HCT116 (cell line): ENCODE measurements at regions not wholly inside any gene's neighbourhood (a gene's known extent, or its start where the extent isn't known, plus 50 kb on each side); places are given as distances from the start of the nearest gene placed in this dataset.

Experiments
- ATAC-seq: fragments of 200-7000 bp; cut with Tn5 transposase; 2 replicates; pipeline ENCODE4 v1.9.1; 2020; ENCODE audit warnings: mild to moderate bottlenecking, moderate library complexity
- BruUV-seq: library from RNA; stranded (reverse); fragments of 400-500 nt; replicated peaks from 2 replicates; lab custom pipeline; 2021; lab: Mats Ljungman, UMichigan
- CTCF ChIA-PET: fragments of 300-600 bp; sonication (Branson Sonifier 250); formaldehyde crosslinking; loops from one replicate; lab custom pipeline; 2021; ENCODE audit warnings: antibody characterized with exemption; lab: Charles Lee
- POLR2A ChIA-PET: fragments of 300-600, 350-600 bp; sonication (Branson Sonifier 250); formaldehyde crosslinking; loops from one replicate; lab custom pipeline; 2021; ENCODE audit warnings: antibody characterized with exemption; lab: Charles Lee
- RAD21 ChIA-PET, 2 experiments: fragments of 300-600 bp; sonication (Branson Sonifier 250); formaldehyde crosslinking; loops; one replicate each; lab custom pipeline; 2023; ENCODE audit warnings: low total read pairs in 2 of 2; ENCODE audit not compliant: uncharacterized antibody in 2 of 2, unreplicated experiment in 2 of 2, low non-redundant PET in 1 of 2; lab: Charles Lee
- DNase-seq: peaks from one replicate; pipeline ENCODE4 v3.0.0-alpha.2; 2010; ENCODE audit warnings: low read depth, low spot score
- H2AFZ ChIP-seq: fragments of 200-600 bp; shearing (Covaris generic), sonication (generic); 2 replicates; pipeline ENCODE4 v1.6.1; 2017; ENCODE audit warnings: low read depth, mixed run types, mixed read lengths, antibody characterized with exemption, low read length; ENCODE audit not compliant: poor library complexity, severe bottlenecking
- H3K27ac ChIP-seq: 2 replicates; pipeline ENCODE4 v1.5.1; 2012; ENCODE audit warnings: low read depth, low read length
- H3K27me3 ChIP-seq: fragments of 200-600 bp; sonication (generic); 2 replicates; pipeline ENCODE4 v1.6.1; 2016; ENCODE audit warnings: mixed run types, low read length, mixed read lengths; ENCODE audit not compliant: insufficient read depth
- H3K36me3 ChIP-seq, 2 experiments: fragments of 200-500 bp in 1 of 2; fragments of 200-600 bp in 1 of 2; sonication (Bioruptor generic) in 1 of 2; sonication (generic) in 1 of 2; 2 replicates each; pipeline versions ENCODE4 v1.5.1 to v1.6.1; 2014 to 2016; ENCODE audit warnings: low read length in 2 of 2, inconsistent platforms in 1 of 2, mixed read lengths in 1 of 2, mixed run types in 1 of 2; ENCODE audit not compliant: insufficient read depth in 2 of 2, control insufficient read depth in 1 of 2
- H3K4me1 ChIP-seq, 2 experiments: fragments of 200-600 bp in 1 of 2; sonication (generic) in 1 of 2; 2 replicates each; pipeline versions ENCODE4 v1.5.1 to v1.6.1; 2012 to 2017; ENCODE audit warnings: low read length in 2 of 2, inconsistent platforms in 1 of 2, mild to moderate bottlenecking in 1 of 2, mixed read lengths in 1 of 2, mixed run types in 1 of 2, moderate library complexity in 1 of 2; ENCODE audit not compliant: insufficient read depth in 2 of 2, control insufficient read depth in 1 of 2
- H3K4me2 ChIP-seq: fragments of 200-600 bp; sonication (generic); 2 replicates; pipeline ENCODE4 v1.6.1; 2017; ENCODE audit warnings: mixed run types, low read length, mixed read lengths
- H3K4me3 ChIP-seq, 2 experiments: fragments of 200-600 bp in 1 of 2; sonication (generic) in 1 of 2; replicated peaks in 1 of 2; 2 replicates each; pipeline ENCODE4 v1.5.1; 2011 to 2016; ENCODE audit warnings: low read length in 2 of 2, control low read depth in 1 of 2, low read depth in 1 of 2, mild to moderate bottlenecking in 1 of 2, mixed read lengths in 1 of 2, mixed run types in 1 of 2
- H3K79me2 ChIP-seq: fragments of 200-600 bp; sonication (generic); 2 replicates; pipeline ENCODE4 v1.6.1; 2017; ENCODE audit warnings: mild to moderate bottlenecking, mixed run types, low read length, moderate library complexity, mixed read lengths; ENCODE audit not compliant: insufficient read depth
- H3K9ac ChIP-seq: fragments of 200-600 bp; sonication (generic); 2 replicates; pipeline ENCODE4 v1.6.1; 2016; ENCODE audit warnings: low read length, mixed read lengths
- H3K9me2 ChIP-seq: fragments of 200-600 bp; sonication (generic), shearing (Covaris generic); 2 replicates; pipeline ENCODE4 v1.6.1; 2017; ENCODE audit warnings: mixed run types, mild to moderate bottlenecking, moderate library complexity; ENCODE audit not compliant: insufficient read depth
- H3K9me3 ChIP-seq, 2 experiments: fragments of 200-500 bp in 1 of 2; fragments of 200-600 bp in 1 of 2; sonication (Bioruptor generic) in 1 of 2; sonication (generic) in 1 of 2; 2 replicates each; pipeline ENCODE4 v1.6.1; 2014 to 2017; ENCODE audit warnings: low read length in 2 of 2, mixed read lengths in 2 of 2, inconsistent platforms in 1 of 2, low read depth in 1 of 2, mild to moderate bottlenecking in 1 of 2, mixed run types in 1 of 2, moderate library complexity in 1 of 2; ENCODE audit not compliant: control insufficient read depth in 1 of 2, insufficient read depth in 1 of 2
- H4K20me1 ChIP-seq: fragments of 200-600 bp; sonication (generic), shearing (Covaris generic); 2 replicates; pipeline ENCODE4 v1.6.1; 2017; ENCODE audit warnings: mixed run types, mild to moderate bottlenecking, moderate library complexity; ENCODE audit not compliant: insufficient read depth
- CEBPB ChIP-seq: IDR thresholded peaks from 2 replicates; pipeline ENCODE4 v1.6.1; 2012; ENCODE audit warnings: low read depth
- CTCF ChIP-seq, 3 experiments: fragments of 200-600 bp in 1 of 3; sonication (generic) in 1 of 3; IDR thresholded peaks in 2 of 3; conservative IDR thresholded peaks in 1 of 3; 2 replicates each; pipeline ENCODE4 v1.5.1; 2012 to 2017; ENCODE audit warnings: low read depth in 2 of 3, low read length in 2 of 3, antibody characterized with exemption in 1 of 3, borderline replicate concordance in 1 of 3, control low read depth in 1 of 3, mild to moderate bottlenecking in 1 of 3, mixed read lengths in 1 of 3, mixed run types in 1 of 3, moderate library complexity in 1 of 3; ENCODE audit not compliant: insufficient read depth in 1 of 3
- EGR1 ChIP-seq: IDR thresholded peaks from 2 replicates; pipeline ENCODE4 v1.6.1; 2012; ENCODE audit warnings: low read depth
- EZH2phosphoT487 ChIP-seq: fragments of 200-600 bp; IDR thresholded peaks from 2 replicates; pipeline ENCODE4 v1.6.1; 2018; ENCODE audit warnings: antibody characterized with exemption, borderline replicate concordance
- FOSL1 ChIP-seq: IDR thresholded peaks from 2 replicates; pipeline ENCODE4 v1.6.1; 2012; ENCODE audit warnings: low read depth
- MAX ChIP-seq: IDR thresholded peaks from 2 replicates; pipeline ENCODE4 v1.6.1; 2012
- POLR2AphosphoS5 ChIP-seq: IDR thresholded peaks from 2 replicates; pipeline ENCODE4 v1.6.1; 2011; ENCODE audit warnings: mild to moderate bottlenecking, low read depth, low read length, moderate library complexity
- REST ChIP-seq: IDR thresholded peaks from 2 replicates; pipeline ENCODE4 v1.6.1; 2012; ENCODE audit warnings: low read depth
- SP1 ChIP-seq: IDR thresholded peaks from 2 replicates; pipeline ENCODE4 v1.6.1; 2012; ENCODE audit warnings: low read depth
- SRF ChIP-seq: IDR thresholded peaks from 2 replicates; pipeline ENCODE4 v1.6.1; 2012; ENCODE audit warnings: low read depth
- ZBTB33 ChIP-seq: IDR thresholded peaks from 2 replicates; pipeline ENCODE4 v1.6.1; 2011; ENCODE audit warnings: mild to moderate bottlenecking, low read length, moderate library complexity; ENCODE audit not compliant: insufficient replicate concordance; ENCODE audit errors: extremely low read depth
- intact Hi-C: fragments of 100-400 bp; cut with micrococcal nuclease; formaldehyde crosslinking; loops from 2 replicates; pipeline ENCODE4 v1.10.0; 2022

GRCh38 chr1:68378296-68379084 lies 71.3 kb downstream of the RPE65 start (continued):
- no peak for TF ChIP-seq CTCF (IDR thresholded peaks at IDR 0.05 in 2 of 3, conservative IDR thresholded peaks at IDR 0.05 in 1 of 3; ENCODE audit: borderline replicate concordance in 1 of 3, insufficient read depth in 1 of 3, low read depth in 2 of 3, low read length in 2 of 3)

- Histone ChIP-seq H3K4me1 (peaks cover 56 to 71% of the 10 kb centered on the region in 2 experiments), H4K20me1 (no peaks in the 10 kb centered on the region), H3K4me2 (peak overlapping the region; percentile 65), H2AFZ (no peak overlapping the region), H3K9ac (peak overlapping the region; percentile 54), H3K36me3 (no peaks in the 10 kb centered on the region), H3K79me2 (no peaks in the 10 kb centered on the region), H3K4me3 (no peak overlapping the region), H3K27me3 (no peaks in the 10 kb centered on the region), H3K9me3 (no peaks in the 10 kb centered on the region), H3K27ac (peak overlapping the region; percentile 89), H3K9me2 (no peaks in the 10 kb centered on the region)
- CTCF ChIA-PET, result interaction anchor here (3.4 kb wide), 1 partner anchor 256 kb away, joined by 13 read pairs; no protein-coding TSS in a partner anchor
- no peak for TF ChIP-seq CEBPB
- no peak for TF ChIP-seq SRF
- TF ChIP-seq MAX, result no peak
- TF ChIP-seq REST, result no peak
- no peak for TF ChIP-seq SP1
- TF ChIP-seq EGR1, result no peak
- TF ChIP-seq ZBTB33, result no peak
- TF ChIP-seq FOSL1, result no peak
- no peak for TF ChIP-seq POLR2AphosphoS5
- TF ChIP-seq EZH2phosphoT487, result no peak
- no TSS peak for BruUV-seq
- ATAC-seq (no peak), DNase-seq (no peak)
- POLR2A ChIA-PET, result interaction anchor here (1.0 to 1.8 kb wide), 4 partner anchors 11 to 257 kb away, joined by 3 to 8 read pairs (median 4); no protein-coding TSS in a partner anchor
- RAD21 ChIA-PET, result no interaction called here
- intact Hi-C loops, result no loop called here
These were observed 72.7 kb downstream of the RPE65 start for GRCh38 chr1:68377098-68377497.
